Thymus (tissue), 11 donors: ENCODE measurements at regions not wholly inside any gene's neighbourhood (a gene's known extent, or its start where the extent isn't known, plus 50 kb on each side); places are given as distances from the start of the nearest gene placed in this dataset.

Experiments used
- DNase-seq, 9 donors: peaks; one replicate each; pipeline ENCODE4 v3.0.0-alpha.2; 2013; ENCODE audit warnings: low spot score in 9 of 9, low read depth in 6 of 9, missing footprints in 1 of 9
- H3K27ac ChIP-seq, 2 donors: one replicate each; pipeline ENCODE4 v1.5.1; 2013; ENCODE audit warnings: control low read depth in 1 of 2, low read depth in 1 of 2, low read length in 1 of 2, mild to moderate bottlenecking in 1 of 2, moderate library complexity in 1 of 2
- H3K27me3 ChIP-seq, 2 donors: one replicate each; pipeline ENCODE4 v1.5.1; 2013; ENCODE audit warnings: low read length in 1 of 2; ENCODE audit not compliant: control insufficient read depth in 2 of 2, insufficient read depth in 1 of 2
- H3K36me3 ChIP-seq, 2 donors: one replicate each; pipeline ENCODE4 v1.5.1; 2013; ENCODE audit warnings: low read length in 1 of 2, mild to moderate bottlenecking in 1 of 2, moderate library complexity in 1 of 2; ENCODE audit not compliant: control insufficient read depth in 2 of 2, insufficient read depth in 2 of 2
- H3K4me1 ChIP-seq, 2 donors: one replicate each; pipeline ENCODE4 v1.5.1; 2013; ENCODE audit warnings: low read length in 2 of 2; ENCODE audit not compliant: control insufficient read depth in 2 of 2, insufficient read depth in 2 of 2
- H3K4me3 ChIP-seq, 2 donors: one replicate each; pipeline ENCODE4 v1.5.1; 2013; ENCODE audit warnings: low read length in 2 of 2, control low read depth in 1 of 2, mild to moderate bottlenecking in 1 of 2
- H3K9me3 ChIP-seq, 2 donors: one replicate each; pipeline ENCODE4 v1.5.1; 2013; ENCODE audit warnings: low read length in 1 of 2, mild to moderate bottlenecking in 1 of 2; ENCODE audit not compliant: control insufficient read depth in 2 of 2, insufficient read depth in 1 of 2
- WGBS: extraction: QIAGEN DNeasy Blood & Tissue Kit; methylation state at CpG from one replicate; pipeline ENCODE4 v1.1.7; 2013; 5-methylcytosine and 5-hydroxymethylcytosine counted together
- donor health status: healthy.

DNA sequence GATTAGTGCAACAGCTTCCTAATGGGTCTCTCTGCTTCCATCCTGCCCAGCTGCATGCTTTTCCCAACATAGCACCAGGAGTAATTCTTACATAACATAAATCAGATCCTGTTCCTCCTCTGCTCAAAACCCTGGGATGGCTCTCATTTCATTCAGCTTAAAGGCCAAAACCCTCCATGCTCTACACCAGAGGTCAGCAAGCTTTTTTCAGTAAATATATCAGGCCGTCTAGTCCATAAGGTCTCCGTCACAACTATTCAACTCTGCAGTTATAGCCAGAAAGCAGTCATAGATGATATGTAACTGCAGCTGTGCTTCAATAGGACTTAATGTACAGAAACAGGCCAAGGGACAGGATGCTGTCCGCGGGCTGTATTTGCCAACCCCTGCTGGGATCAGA lies 202.8 kb upstream of the UBE2E2 start:
- no peaks in the 10 kb centered on the region for H3K27me3 ChIP-seq
- no peaks in the 10 kb centered on the region for H3K36me3 ChIP-seq
- no peak for DNase-seq
- H3K27ac ChIP-seq = no peak overlapping the region
- H3K4me1 ChIP-seq = no peaks in the 10 kb centered on the region
- WGBS = 94% methylated on average over 4 of the region's 4 CpGs
- H3K4me3 ChIP-seq = no peak overlapping the region
- no peaks in the 10 kb centered on the region for H3K9me3 ChIP-seq

DNA sequence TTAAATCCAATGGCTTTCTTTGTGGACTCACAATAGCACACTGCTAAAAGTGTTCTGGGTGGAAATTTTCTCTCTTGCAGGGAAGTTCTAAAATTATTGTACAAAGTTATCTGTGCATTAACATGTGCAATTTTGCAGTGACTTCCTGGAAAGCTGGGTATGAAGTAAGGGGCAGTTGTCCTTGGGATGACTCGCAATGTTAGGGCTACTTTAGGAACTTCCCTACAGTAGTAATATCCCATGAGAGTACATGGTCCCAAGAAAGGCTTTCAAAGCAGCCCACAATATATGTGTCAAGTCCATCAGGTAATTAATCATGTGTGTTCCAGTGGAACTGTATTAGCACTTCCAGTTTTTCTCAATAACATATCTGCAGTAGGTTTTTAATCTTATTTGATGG lies 201.0 kb upstream of the UBE2E2 start:
- H3K4me3 ChIP-seq = no peak overlapping the region
- no peak for DNase-seq
- WGBS = 97% methylated on average over 1 of the region's 1 CpG
- H3K36me3 ChIP-seq = no peaks in the 10 kb centered on the region
- H3K9me3 ChIP-seq = no peaks in the 10 kb centered on the region
- H3K27ac ChIP-seq = no peak overlapping the region
- no peaks in the 10 kb centered on the region for H3K27me3 ChIP-seq
- H3K4me1 ChIP-seq = no peaks in the 10 kb centered on the region

DNA sequence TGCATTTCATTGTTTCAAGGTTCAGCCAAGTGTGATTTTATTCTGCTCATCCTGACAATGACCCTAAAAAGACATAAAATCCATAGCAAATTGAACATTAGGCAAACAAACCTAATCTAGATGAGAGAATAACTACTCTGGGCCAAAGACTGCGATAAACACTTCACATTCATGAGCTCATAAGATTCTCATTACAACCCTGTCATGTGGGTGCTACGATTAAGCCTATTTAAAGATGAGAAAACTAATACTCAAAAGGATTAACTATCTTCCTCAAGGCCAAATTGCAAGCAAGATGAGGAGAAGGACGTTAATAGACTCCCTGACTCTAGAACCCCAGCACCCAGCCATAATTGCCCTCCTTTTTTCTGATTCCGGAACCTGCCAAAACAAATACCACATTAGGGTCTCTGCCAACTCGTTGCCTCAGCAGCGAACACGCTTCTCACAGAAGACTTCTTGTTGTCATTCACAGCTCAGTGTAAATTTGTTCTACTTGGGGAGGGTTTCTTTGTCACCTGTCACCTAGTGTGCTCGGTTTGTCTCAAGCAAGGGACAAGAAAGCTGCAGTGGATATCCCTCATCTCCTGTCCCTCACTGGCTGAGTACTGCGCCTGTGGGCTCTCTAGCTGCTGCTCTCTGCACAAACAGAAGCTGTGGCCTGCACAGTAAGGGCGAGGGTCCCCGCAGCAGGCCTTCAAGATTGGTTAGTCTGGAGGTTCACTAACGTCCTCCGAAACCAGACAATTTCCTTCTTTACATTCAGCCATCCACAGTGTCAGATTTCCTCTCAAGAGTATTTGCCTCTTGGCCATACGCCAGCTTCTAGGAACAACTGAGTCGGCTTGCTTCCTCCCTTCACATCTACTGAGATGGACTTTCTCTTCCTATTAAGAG lies 200.0 kb upstream of the UBE2E2 start:
- H3K9me3 ChIP-seq = no peaks in the 10 kb centered on the region
- H3K4me1 ChIP-seq = no peaks in the 10 kb centered on the region
- no peaks in the 10 kb centered on the region for H3K27me3 ChIP-seq
- H3K27ac ChIP-seq = no peak overlapping the region
- peak in 1 of 9 donors; percentile 15 for DNase-seq
- no peaks in the 10 kb centered on the region for H3K36me3 ChIP-seq
- WGBS = 91% methylated on average over 15 of the region's 15 CpGs
- H3K4me3 ChIP-seq = no peak overlapping the region

DNA sequence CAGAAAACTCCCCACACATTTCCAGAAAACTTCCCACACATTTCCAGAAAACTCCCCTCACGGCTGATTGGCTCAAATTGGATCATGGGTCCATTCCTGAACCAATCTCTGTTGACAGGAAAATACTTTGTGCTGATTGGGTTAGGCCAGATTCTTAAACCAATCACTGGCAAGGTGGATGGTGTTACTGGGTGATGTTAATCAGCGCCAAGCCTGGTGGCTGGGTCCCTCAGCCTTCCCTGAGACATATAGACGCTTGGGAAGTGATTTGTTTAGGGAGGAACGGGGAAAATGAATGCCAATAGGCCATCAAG lies 199.4 kb upstream of the UBE2E2 start:
- H3K27me3 ChIP-seq = no peaks in the 10 kb centered on the region
- 97% methylated on average over 4 of the region's 4 CpGs for WGBS
- no peaks in the 10 kb centered on the region for H3K36me3 ChIP-seq
- DNase-seq = no peak
- no peaks in the 10 kb centered on the region for H3K9me3 ChIP-seq
- no peak overlapping the region for H3K27ac ChIP-seq
- no peak overlapping the region for H3K4me3 ChIP-seq
- H3K4me1 ChIP-seq = no peaks in the 10 kb centered on the region

DNA sequence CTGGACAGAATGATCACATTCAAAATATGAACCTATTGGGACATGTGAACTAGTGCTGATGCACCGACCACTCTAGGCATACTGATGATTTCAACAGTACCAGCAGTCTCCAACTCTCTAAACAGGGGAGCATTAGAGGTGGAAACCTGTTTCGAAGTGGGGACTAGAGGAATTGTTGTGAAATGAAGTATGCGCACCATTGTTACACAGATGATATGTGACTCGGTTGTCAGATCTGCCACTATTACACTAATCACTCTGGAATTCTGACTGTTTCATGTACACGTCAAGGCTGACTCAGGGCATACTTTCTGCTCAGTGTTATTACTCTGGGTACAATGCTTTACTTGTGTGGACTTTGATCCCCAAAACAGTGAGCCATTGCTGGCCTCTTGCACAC lies 198.2 kb upstream of the UBE2E2 start:
- Histone ChIP-seq H3K27me3 (no peaks in the 10 kb centered on the region), H3K27ac (no peak overlapping the region), H3K4me3 (no peak overlapping the region), H3K4me1 (no peaks in the 10 kb centered on the region), H3K36me3 (no peaks in the 10 kb centered on the region), H3K9me3 (no peaks in the 10 kb centered on the region)
- DNase-seq = no peak
- 97% methylated on average over 5 of the region's 5 CpGs for WGBS

DNA sequence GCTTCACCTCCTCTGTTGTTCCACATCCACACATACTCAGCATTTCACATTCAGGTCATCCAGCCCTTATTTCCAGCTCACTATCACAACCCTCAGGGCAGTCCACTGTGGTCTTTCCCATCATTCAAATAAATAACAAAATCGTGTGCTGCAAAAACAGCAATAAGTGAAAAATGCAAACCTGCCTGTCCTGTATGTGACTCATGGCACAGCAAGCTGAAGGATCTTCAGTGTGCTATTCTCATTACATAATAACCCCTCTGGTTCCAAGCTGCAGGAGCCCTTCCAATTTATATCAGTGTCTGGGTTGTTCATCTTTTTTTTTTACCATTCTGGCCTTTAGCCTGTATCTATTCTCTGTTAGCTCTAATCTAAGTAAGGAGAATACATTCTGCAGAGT lies 185.3 kb upstream of the UBE2E2 start:
- H3K27ac ChIP-seq = no peak overlapping the region
- no peak overlapping the region for H3K4me3 ChIP-seq
- no peak for DNase-seq
- 93% methylated on average over 1 of the region's 1 CpG for WGBS
- peaks cover 0 to 4% of the 10 kb centered on the region in 2 donors for H3K9me3 ChIP-seq
- H3K4me1 ChIP-seq = no peaks in the 10 kb centered on the region
- H3K27me3 ChIP-seq = no peaks in the 10 kb centered on the region
- no peaks in the 10 kb centered on the region for H3K36me3 ChIP-seq

DNA sequence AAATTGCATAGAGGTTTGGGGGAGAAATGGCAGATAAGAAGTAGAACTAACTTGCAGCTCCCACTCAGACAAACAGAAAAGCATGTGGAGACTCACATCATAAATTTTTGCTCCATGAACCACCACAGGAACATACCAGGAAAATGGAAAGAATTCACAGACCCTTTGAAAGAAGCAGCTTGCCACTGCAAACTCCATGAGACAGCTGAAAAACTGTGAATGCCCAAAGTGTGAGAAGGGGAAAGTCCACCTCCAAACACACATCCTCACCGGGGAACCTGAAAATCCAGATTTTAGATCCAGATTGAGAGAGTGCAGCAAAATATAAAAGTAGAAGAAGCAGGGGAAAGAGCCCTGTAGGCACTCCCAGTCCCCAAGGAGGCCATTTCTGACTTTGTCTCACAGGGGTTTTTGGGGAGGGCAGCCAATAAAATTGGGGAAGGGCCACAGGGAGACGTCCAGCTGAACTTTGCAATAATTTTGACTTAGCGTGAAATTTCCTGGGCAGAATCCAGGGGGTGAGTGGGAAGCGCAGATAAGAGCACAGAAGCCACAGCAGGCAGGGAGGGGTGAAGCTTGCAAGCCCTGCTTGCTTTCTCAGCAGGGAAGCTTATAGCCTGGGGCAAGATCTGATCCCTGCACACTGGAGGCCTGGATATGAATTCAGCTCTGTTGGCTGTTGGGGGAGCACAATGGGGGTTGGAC lies 183.4 kb upstream of the UBE2E2 start:
- Histone ChIP-seq H3K4me3 (no peak overlapping the region), H3K27me3 (no peaks in the 10 kb centered on the region), H3K36me3 (no peaks in the 10 kb centered on the region), H3K4me1 (no peaks in the 10 kb centered on the region), H3K9me3 (peaks cover 0 to 4% of the 10 kb centered on the region in 2 donors), H3K27ac (peak overlapping the region in 1 of 2 donors; percentile 31)
- DNase-seq = no peak
- 90% methylated on average over 4 of the region's 4 CpGs for WGBS

DNA sequence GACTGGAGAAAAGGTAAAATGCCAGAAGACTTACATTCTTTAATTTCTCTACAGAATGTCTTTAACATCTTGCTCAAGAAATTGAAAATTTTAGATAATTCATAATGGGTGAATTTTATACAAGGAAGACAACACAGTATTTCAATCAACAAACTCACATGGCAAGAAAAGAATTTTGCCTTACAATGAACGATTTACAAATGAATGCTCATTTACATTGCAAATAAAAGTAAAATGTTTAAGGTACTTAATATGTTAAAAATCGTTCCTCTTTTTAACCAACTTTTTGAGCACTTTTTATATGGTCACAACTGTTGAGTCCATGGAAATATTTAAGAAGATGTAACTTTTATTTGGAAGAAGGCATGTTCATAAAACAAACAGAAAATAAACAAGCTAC lies 174.8 kb upstream of the UBE2E2 start:
- Histone ChIP-seq H3K27ac (no peak overlapping the region), H3K4me3 (no peak overlapping the region), H3K4me1 (no peaks in the 10 kb centered on the region), H3K9me3 (no peaks in the 10 kb centered on the region), H3K36me3 (no peaks in the 10 kb centered on the region), H3K27me3 (no peaks in the 10 kb centered on the region)
- 61% methylated on average over 2 of the region's 2 CpGs for WGBS
- no peak for DNase-seq

DNA sequence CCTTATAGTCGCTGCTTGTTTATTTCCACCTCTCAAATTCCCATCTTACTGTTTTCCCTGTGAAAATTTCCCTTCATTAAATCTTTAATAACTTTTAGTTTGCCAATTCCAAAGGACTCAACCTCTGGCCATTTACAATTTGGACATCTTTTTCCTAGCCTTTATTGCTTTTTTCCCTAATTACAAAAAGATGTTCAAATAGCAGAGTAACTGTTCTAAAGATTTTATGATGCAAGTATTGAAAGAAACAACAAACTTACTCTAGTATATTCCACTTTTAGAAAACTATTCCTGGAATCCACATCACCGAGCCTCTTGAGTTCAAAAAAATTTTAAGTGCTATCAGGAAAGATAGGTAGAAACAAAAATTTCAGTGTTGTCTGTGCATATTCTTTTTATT lies 174.1 kb upstream of the UBE2E2 start:
- Histone ChIP-seq H3K4me3 (no peak overlapping the region), H3K27ac (no peak overlapping the region), H3K27me3 (no peaks in the 10 kb centered on the region), H3K9me3 (no peaks in the 10 kb centered on the region), H3K36me3 (no peaks in the 10 kb centered on the region), H3K4me1 (no peaks in the 10 kb centered on the region)
- 94% methylated on average over 2 of the region's 2 CpGs for WGBS
- no peak for DNase-seq
